ENCODE measurements at regions not wholly inside any gene's neighbourhood (a gene's known extent, or its start where the extent isn't known, plus 50 kb on each side); places are given as distances from the start of the nearest gene placed in this dataset.

DNA sequence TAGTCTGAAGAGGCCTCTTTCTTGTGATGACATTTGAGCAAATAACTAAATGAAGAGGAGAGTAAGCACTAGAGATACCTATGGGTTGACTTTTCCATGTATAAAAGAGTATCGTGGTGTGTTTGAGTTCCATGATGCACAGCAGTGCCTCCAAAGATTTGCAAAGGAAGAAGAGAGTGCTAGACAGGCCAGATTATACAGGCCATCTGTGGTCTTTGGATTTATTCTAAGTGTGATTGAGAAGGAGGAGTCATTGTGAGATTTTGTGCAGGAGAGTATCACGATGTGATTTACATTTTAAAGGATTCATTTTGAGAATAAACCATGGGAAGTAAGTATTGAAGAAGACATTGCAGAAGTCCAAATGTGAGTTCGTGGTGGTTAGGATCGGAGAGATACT lies 695.9 kb upstream of the FAM98A start:
- Mint-ChIP-seq H3K36me3 (no peaks in the 10 kb centered on the region), H3K27me3 (no peaks in the 10 kb centered on the region), H3K4me1 (no peaks in the 10 kb centered on the region), H3K9me3 (peaks cover 8% of the 10 kb centered on the region), H3K27ac (no peak overlapping the region), H3K4me3 (no peak overlapping the region)
- CTCF ChIA-PET: no interaction called here
- no peak for DNase-seq

DNA sequence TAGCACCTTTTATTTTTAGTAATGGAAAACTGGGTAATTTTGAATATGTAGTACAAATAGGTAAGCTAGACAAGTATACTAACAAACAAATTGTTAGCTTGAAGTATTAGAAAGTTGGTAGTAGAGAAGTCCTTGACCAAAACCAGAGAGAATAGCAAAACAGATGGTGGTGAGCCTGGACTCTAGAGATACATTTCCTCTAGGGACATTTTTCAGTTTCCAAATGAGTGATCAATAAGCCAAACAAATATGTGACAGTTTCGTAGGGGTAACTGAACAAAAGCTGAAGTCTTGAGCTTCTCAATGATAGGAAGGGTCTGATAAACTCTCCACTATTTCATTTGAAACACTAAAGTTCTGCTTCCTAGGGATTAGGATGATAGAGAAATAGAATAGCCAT lies 692.0 kb upstream of the FAM98A start:
- DNase-seq: no peak
- no peaks in the 10 kb centered on the region for H3K27me3 Mint-ChIP-seq
- no peak overlapping the region for H3K4me3 Mint-ChIP-seq
- no peaks in the 10 kb centered on the region for H3K36me3 Mint-ChIP-seq
- peaks cover 6% of the 10 kb centered on the region for H3K9me3 Mint-ChIP-seq
- no peak overlapping the region for H3K27ac Mint-ChIP-seq
- H3K4me1 Mint-ChIP-seq: no peaks in the 10 kb centered on the region
- CTCF ChIA-PET: no interaction called here

DNA sequence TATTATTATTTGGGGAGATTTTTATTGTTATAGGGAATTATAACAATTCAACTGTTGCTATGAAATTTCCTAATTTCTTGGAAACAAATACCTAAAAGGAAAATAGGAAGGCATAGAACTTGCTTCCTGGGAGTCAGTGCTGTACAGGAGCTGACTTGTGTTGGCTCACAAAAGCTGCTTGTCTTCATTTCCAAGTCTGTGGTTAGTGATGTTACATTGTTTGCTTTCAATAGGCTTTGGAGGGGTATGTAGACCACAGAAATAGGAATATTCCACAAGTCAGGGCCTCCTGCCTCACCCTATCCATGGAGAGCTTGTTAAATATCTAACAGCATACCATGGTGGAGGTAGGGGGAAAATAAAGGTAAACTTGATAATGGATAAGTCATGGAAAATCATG lies 688.9 kb upstream of the FAM98A start:
- no peaks in the 10 kb centered on the region for H3K27me3 Mint-ChIP-seq
- CTCF ChIA-PET: no interaction called here
- no peak for DNase-seq
- H3K4me1 Mint-ChIP-seq: no peaks in the 10 kb centered on the region
- no peak overlapping the region for H3K4me3 Mint-ChIP-seq
- no peaks in the 10 kb centered on the region for H3K36me3 Mint-ChIP-seq
- no peak overlapping the region for H3K27ac Mint-ChIP-seq
- H3K9me3 Mint-ChIP-seq: peaks cover 9% of the 10 kb centered on the region

DNA sequence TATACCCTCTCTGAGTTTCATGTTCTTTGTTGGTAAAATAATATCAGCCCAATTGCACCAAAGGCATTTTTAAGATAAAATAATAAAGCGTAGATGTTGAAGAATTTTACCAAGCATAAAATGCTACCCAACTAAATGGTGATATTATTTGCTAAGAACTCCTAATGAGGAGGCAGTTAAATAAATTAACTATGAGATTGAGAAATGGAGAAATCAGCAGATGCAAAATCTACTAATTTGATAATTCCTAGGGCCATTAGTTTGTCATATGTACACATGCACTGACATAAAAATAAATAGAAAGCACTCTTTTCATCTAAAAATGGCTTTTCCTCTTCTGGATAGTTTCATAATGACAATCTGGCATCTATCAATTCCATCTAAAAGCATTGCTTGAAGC lies 681.5 kb upstream of the FAM98A start:
- CTCF ChIA-PET: no interaction called here
- Mint-ChIP-seq H3K27me3 (no peaks in the 10 kb centered on the region), H3K9me3 (peaks cover 13% of the 10 kb centered on the region), H3K36me3 (no peaks in the 10 kb centered on the region), H3K27ac (no peak overlapping the region), H3K4me3 (no peak overlapping the region), H3K4me1 (no peaks in the 10 kb centered on the region)
- no peak for DNase-seq

DNA sequence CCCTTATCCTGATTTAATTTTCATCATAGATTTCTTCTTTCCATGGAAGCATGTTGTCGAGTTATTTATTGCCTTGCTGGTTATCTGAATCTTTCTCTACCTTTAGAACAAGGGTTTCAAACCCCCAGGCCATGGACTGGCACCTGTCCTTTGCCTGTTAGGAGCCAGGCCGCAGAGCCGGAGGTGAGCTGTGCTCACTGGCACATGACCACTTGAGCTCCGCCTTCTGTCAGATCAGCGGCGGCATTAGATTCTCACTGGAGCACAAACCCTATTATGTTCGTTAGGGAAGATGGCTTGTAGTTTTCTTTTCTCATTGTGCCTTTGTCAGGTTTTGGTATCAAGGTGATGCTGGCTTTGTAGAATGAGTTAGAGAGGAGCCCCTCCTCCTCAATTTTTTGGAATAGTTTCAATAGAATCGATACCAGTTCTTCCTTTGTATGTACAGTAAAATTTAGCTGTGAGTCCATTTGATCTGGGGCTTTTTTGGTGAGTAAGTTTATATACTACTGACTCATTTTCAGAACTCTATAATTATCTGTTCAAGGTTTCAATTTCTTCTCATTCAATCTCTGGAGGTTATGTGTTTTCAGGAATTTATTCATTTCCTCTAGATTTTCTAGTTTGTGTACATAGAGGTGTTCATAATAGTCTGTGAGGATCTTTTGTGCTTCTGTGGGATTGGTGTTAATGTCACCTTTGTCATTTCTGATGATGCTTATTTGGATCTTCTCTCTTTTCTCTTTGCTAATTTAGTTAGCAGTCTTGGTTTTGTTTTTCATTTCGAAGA lies 668.0 kb upstream of the FAM98A start:
- Mint-ChIP-seq H3K4me1 (no peaks in the 10 kb centered on the region), H3K36me3 (no peaks in the 10 kb centered on the region), H3K27me3 (no peaks in the 10 kb centered on the region), H3K27ac (no peak overlapping the region), H3K9me3 (peaks cover 6% of the 10 kb centered on the region), H3K4me3 (no peak overlapping the region)
- CTCF ChIA-PET: no interaction called here
- no peak for DNase-seq

DNA sequence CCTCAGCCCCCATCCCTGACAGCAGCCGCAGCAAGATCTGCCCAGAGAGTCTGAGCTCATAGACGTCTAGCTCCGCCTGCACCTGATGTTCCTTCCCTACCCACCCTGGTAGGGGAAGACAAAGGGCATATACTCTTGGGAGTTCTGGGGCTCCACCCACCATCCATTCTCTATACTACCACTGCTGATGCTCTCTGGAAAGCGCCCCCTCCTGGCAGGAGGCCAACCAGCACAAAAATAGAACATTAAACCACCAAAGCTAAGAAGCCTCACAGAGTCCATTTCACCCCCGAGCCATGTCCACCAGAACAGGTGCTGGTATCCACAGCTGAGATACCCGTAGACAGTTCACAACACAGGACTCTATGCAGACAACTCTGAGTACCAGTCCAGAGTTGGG lies 662.6 kb upstream of the FAM98A start:
- no peak for DNase-seq

DNA sequence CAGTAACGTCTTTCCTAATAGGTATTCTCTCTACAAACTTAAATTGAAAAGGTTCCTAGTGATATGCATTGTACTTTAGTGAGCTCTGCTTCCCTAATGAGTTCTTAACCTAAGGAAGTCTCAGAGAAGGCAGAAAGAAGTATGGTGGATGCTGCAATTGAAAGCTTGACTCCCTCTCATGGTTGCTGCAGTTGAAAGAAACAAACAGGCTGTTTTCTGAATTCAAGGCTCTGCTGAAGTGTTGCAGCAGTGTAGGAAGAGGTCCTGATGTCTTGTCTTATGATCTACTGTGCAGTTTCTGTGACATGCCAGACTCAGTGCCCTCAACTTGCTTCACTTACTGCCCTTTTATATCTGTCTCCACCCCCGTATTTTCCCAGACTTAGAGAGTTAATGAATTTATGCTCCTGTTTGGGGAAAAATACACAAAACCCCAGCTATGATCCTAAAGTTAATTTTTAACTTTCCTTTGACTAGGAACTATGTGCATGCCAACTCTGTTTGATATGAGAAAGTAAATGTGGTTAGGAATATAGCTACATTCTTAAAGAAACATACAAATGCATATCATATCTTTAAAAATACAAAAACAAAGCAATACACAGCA lies 655.3 kb upstream of the FAM98A start:
- no peak overlapping the region for H3K27ac Mint-ChIP-seq
- no peaks in the 10 kb centered on the region for H3K4me1 Mint-ChIP-seq
- H3K4me3 Mint-ChIP-seq: no peak overlapping the region
- CTCF ChIA-PET: no interaction called here
- no peaks in the 10 kb centered on the region for H3K27me3 Mint-ChIP-seq
- peaks cover 2% of the 10 kb centered on the region for H3K9me3 Mint-ChIP-seq
- DNase-seq: no peak
- no peaks in the 10 kb centered on the region for H3K36me3 Mint-ChIP-seq

More for the DNA sequence above, 662.6 kb upstream of the FAM98A start:
- Mint-ChIP-seq H3K36me3 (no peaks in the 10 kb centered on the region), H3K27me3 (no peaks in the 10 kb centered on the region), H3K4me1 (no peaks in the 10 kb centered on the region), H3K9me3 (peaks cover 11% of the 10 kb centered on the region), H3K4me3 (no peak overlapping the region), H3K27ac (no peak overlapping the region)
- CTCF ChIA-PET: no interaction called here

DNA sequence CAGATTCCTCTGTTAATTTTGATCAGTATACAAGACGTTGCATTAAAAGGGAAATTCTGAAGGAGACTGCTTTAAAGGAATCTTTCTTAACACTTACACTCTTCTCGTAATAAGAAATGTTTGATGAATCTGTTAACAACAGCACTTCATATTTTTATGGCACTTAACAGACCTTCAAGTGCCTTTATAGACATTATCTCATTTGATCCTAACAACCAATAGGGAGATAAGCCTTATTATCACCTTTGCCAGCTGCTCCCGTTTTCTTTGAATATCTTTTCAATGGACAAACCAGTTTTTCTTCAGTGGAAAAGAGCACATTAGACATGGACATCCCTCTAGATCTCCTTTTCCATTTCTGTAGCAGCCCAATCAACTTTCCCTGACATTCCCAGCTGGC lies 653.0 kb upstream of the FAM98A start:
- DNase-seq: no peak
- Mint-ChIP-seq H3K27ac (no peak overlapping the region), H3K9me3 (no peaks in the 10 kb centered on the region), H3K4me1 (no peaks in the 10 kb centered on the region), H3K36me3 (no peaks in the 10 kb centered on the region), H3K4me3 (no peak overlapping the region), H3K27me3 (no peaks in the 10 kb centered on the region)
- CTCF ChIA-PET: no interaction called here

DNA sequence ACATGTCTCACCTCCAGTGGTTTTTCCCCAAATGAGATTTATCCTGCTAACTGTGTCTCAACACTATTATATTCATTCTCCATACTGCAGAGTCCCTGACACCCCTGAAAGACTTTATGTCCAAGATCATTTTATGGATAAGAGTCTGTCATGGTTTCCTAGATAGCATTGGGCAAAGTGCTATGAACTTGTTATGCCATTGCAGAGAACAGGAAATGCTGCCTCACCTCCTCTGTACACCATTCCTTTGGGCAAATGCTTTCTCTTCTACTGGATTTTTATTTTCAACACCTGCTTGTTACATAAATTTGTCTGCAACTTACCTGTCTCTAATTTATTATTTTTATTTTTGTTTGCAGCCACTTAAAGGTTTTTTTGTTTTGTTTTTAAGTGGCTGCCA lies 652.5 kb upstream of the FAM98A start:
- no peak overlapping the region for H3K27ac Mint-ChIP-seq
- no peaks in the 10 kb centered on the region for H3K27me3 Mint-ChIP-seq
- no peaks in the 10 kb centered on the region for H3K36me3 Mint-ChIP-seq
- H3K9me3 Mint-ChIP-seq: no peaks in the 10 kb centered on the region
- H3K4me3 Mint-ChIP-seq: no peak overlapping the region
- CTCF ChIA-PET: no interaction called here
- H3K4me1 Mint-ChIP-seq: no peaks in the 10 kb centered on the region
- DNase-seq: no peak

DNA sequence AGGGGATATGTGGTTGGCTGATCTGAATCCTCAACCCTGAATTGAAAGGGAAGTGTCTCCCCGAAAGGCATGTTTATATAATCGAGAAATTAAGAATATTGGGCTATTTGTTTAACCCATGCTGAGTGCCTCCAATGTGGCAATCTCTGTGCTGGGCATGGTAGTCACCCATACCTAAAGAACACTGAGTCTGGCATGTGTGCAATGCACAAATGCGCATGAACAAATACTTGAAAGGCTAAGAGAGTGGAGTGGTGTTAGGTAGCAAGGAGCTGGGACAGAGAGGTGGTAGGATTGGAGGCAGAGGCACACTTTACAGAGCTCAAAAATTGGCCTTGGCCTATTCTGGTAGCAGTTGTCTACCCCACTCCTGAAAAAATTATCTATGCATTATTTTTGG lies 645.1 kb upstream of the FAM98A start:
- DNase-seq: no peak
- Mint-ChIP-seq H3K4me3 (no peak overlapping the region), H3K9me3 (no peaks in the 10 kb centered on the region), H3K4me1 (no peaks in the 10 kb centered on the region), H3K36me3 (no peaks in the 10 kb centered on the region), H3K27me3 (no peaks in the 10 kb centered on the region), H3K27ac (no peak overlapping the region)
- CTCF ChIA-PET: no interaction called here

DNA sequence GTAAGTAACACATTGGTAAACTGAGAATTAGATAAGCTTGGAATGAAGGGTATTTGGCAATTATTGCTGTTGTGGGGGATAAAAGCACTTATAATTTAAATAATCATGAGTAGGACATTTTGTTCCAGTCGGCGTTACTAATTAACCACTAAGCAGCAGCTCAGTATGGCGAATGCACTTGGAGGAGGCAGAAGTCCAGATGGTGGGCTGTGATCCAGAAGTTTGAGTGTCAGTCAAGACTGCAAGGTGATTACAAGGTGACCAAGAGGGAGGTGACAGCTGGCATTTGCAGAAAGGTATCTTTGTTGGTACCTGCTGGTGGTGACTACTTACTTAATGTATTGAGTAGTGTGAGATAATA lies 643.6 kb upstream of the FAM98A start:
- H3K27me3 Mint-ChIP-seq: no peaks in the 10 kb centered on the region
- peaks cover 3% of the 10 kb centered on the region for H3K9me3 Mint-ChIP-seq
- CTCF ChIA-PET: no interaction called here
- no peaks in the 10 kb centered on the region for H3K36me3 Mint-ChIP-seq
- H3K27ac Mint-ChIP-seq: no peak overlapping the region
- no peaks in the 10 kb centered on the region for H3K4me1 Mint-ChIP-seq
- H3K4me3 Mint-ChIP-seq: no peak overlapping the region
- DNase-seq: no peak

DNA sequence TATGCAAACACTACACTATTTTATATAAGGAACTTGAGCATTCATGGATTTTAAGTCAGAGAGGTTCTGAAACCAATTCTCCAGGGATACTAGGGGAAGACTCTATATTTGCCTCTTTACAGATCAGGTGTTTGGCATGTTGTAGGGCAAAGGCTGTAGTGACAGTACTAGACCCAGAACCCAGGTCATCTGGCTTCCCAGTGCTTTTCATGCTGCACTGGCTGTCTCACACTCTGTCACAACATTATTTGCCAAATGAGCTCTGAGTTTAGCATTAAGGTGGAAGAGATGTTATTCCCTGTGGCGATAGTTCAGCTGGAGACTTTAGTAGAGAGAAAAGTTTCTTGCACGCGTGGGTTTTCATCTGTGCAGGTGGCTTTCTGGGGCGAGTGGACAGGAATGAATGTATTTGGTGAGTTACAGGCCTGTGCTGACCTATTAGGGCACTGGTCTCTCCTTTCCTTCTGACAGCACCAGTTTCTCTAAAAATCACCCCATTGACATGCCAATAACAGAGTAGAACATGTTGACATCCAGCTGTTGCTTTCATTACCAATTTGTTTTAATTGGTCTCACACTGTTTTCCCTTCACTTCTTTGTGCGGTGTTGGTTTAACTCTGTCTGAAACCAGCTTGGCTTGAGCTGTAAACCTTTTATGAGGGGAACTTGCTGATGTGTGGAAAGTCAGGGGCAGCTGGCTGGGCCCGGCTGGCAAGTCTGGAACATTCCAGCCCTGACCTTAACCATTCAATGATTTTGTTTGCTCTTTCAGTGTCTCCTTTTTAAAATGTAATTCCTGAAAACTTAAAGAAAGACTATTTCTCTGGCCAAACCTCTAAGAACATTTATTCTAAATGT lies 643.0 kb upstream of the FAM98A start:
- no peak for DNase-seq
- H3K27ac Mint-ChIP-seq: no peak overlapping the region
- no peak overlapping the region for H3K4me3 Mint-ChIP-seq
- CTCF ChIA-PET: no interaction called here
- no peaks in the 10 kb centered on the region for H3K4me1 Mint-ChIP-seq
- peaks cover 3% of the 10 kb centered on the region for H3K9me3 Mint-ChIP-seq
- no peaks in the 10 kb centered on the region for H3K36me3 Mint-ChIP-seq
- H3K27me3 Mint-ChIP-seq: no peaks in the 10 kb centered on the region

DNA sequence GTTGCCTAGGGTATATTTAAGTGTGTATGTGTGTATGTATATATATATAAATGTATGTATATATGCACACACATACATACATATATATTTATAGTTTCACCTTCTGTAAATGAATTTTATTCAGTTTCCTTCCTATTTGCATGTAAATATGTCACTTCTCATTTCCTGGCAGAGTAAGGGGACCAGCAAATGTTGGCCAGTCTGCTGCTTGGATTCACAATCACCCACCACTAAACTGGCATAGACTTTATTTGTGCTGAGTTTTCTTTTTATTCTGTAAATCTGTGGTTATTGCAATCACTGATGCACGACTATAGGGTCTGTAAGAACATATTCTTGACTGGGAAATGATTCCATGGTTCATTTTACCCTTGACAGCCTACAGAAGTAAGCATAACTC lies 640.4 kb upstream of the FAM98A start:
- Mint-ChIP-seq H3K4me1 (no peaks in the 10 kb centered on the region), H3K27ac (no peak overlapping the region), H3K36me3 (no peaks in the 10 kb centered on the region), H3K4me3 (no peak overlapping the region), H3K9me3 (peaks cover 3% of the 10 kb centered on the region), H3K27me3 (no peaks in the 10 kb centered on the region)
- DNase-seq: no peak
- CTCF ChIA-PET: no interaction called here

DNA sequence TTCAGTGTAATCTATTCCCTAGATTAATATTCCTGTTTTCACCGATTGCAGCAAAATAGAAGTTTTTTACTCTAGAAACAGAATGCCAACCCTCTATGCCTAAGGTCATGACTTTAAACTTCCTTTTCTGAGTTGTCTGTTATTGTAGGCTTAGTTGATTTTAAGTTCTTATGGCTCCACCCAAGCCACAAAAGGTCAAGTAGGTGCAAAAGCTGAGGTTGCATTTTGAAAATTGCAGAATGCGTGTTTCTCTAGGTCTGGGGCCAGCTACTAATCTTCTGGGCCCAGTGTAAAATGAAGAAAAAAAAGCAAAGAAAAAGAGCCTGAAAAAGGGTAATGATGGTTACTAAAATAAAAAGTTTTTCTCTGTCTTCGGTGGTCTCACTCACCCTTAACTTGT lies 635.7 kb upstream of the FAM98A start:
- no peak overlapping the region for H3K4me3 Mint-ChIP-seq
- DNase-seq: no peak
- CTCF ChIA-PET: no interaction called here

DNA sequence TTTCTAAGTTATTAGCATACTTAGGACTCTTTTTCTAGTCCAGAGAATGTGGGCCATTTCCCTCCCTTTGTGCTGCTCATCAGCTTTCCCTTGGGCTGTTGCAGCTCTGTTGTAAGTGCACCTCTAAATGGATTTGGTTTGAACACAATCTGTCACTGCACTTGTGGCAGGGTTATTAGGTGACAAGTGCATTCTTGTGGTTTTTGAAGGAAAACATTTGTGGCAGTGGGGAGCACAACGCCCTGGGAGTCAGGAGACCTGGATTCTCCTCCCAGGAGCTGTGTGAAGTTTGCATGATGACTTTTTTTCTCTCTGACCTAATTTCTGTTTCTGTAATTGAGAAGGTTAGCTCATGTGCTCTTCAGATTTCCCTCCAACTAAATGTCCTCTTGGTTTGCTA lies 630.9 kb upstream of the FAM98A start:
- Mint-ChIP-seq H3K27me3 (no peaks in the 10 kb centered on the region), H3K27ac (no peak overlapping the region), H3K9me3 (no peaks in the 10 kb centered on the region), H3K4me3 (no peak overlapping the region), H3K36me3 (no peaks in the 10 kb centered on the region), H3K4me1 (no peaks in the 10 kb centered on the region)
- CTCF ChIA-PET: no interaction called here
- no peak for DNase-seq

More for the DNA sequence above, 635.7 kb upstream of the FAM98A start:
- Mint-ChIP-seq H3K27ac (no peak overlapping the region), H3K36me3 (no peaks in the 10 kb centered on the region), H3K4me1 (no peaks in the 10 kb centered on the region), H3K27me3 (no peaks in the 10 kb centered on the region), H3K9me3 (peaks cover 3% of the 10 kb centered on the region)

Data from activated naive CD4-positive, alpha-beta T cell treated with anti-CD3 and anti-CD28 coated beads, Interleukin-2, amount 10 ng/mL, durations not matched to agents 7 days and 5 days (primary cell).